IPS-NIHi7 (cell line): ENCODE measurements at regions not wholly inside any gene's neighbourhood (a gene's known extent, or its start where the extent isn't known, plus 50 kb on each side); places are given as distances from the start of the nearest gene placed in this dataset.
"Not testable (repeated sequence)": the region's sequence is repeated elsewhere in the genome, so short reads cannot be mapped to it uniquely, and the experiment has no call there.

Source experiments
- DNase-seq: peaks from one replicate; pipeline ENCODE4 v3.0.0; 2012; ENCODE audit warnings: mixed read lengths; ENCODE audit errors: extremely low spot score

GRCh38 chr11:69572233-69572860, 68.6 kb upstream of the CCND1 start:
- DNase-seq = no peak

GRCh38 chr11:69572861-69573260, 68.1 kb upstream of the CCND1 start:
- DNase-seq = no peak

GRCh38 chr11:69573761-69574607, 67.0 kb upstream of the CCND1 start:
- DNase-seq = no peak

GRCh38 chr11:69574608-69575255, 66.2 kb upstream of the CCND1 start:
- no peak for DNase-seq

GRCh38 chr11:69575296-69576068, 65.5 kb upstream of the CCND1 start:
- DNase-seq = no peak

- no peak for DNase-seq
Observed at GRCh38 chr11:69576069-69576782, 64.7 kb upstream of the CCND1 start.

DNA sequence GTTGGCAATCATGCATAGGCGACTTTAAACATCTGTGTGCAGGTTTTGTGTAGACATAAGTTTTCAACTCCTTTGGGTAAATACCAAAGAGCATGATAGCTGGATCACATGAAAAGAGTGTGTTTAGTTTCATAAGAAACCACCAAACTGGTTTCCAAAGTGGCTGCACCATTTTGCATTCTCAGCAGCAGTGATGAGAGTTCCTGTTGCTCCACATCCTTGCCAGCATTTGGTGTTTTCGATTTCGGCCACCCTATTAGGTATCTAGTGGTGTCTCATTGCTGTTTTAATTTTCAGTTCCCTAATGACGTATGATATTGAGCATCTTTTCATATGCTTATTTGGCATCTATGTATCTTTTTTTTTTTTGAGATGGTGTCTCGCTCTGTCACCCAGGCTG, 62.8 kb upstream of the CCND1 start:
- no peak for DNase-seq

- DNase-seq = no peak
Observed at GRCh38 chr11:69580529-69580928, 60.4 kb upstream of the CCND1 start.

- no peak for DNase-seq
Observed at GRCh38 chr11:69582756-69583467, 58.0 kb upstream of the CCND1 start.

GRCh38 chr11:69584160-69584559, 56.8 kb upstream of the CCND1 start:
- DNase-seq = no peak

GRCh38 chr11:69585385-69585784, 55.6 kb upstream of the CCND1 start:
- no peak for DNase-seq

DNA sequence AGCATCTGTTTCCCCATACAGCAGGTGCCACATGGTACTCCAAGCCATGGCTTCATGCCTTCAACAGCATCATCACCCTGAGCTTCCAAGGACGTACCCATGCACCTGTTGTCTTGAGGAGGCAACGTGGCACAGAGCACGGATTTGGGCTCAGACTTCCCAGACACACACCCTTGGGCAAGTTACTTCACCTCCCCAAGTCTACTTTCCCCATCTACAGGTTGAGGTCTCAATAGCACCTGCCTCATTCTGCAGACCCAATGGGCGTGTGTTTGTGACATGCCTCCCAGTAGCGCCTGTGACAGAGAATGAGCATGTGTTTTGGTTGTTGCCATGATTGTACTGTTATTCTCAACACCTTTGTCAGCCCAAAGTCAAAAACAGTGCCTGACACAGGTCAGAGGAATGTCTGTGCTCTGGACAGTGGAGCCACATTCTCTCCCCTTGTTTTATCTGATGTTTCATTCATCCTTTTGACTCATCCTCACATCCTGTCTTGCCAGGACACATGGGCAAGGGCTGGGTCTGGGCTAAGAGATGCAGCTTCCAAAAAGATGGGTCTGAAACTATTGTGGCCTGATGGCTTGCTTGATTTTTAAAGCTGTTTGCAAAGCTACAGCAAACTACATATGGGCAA, 53.4 kb upstream of the CCND1 start:
- DNase-seq = no peak

GRCh38 chr11:69588270-69588669, 52.7 kb upstream of the CCND1 start:
- DNase-seq = no peak

DNA sequence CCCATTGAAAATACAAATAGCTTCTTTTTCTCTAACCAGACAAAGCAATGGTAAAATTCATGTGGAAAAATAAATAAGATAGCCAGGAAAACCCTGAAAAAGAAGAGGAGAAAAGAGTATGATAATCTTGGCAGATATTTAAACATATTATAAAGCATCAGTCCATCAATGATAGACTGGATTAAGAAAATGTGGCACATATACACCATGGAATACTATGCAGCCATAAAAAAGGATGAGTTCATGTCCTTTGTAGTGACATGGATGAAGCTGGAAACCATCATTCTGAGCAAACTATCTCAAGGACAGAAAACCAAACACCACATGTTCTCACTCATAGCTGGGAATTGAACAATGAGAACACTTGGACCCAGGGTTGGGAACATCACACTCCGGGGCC, 50.9 kb upstream of the CCND1 start:
- DNase-seq = not testable (repeated sequence)
